Skin of body (tissue), 1 donor: ENCODE measurements at regions not wholly inside any gene's neighbourhood (a gene's known extent, or its start where the extent isn't known, plus 50 kb on each side); places are given as distances from the start of the nearest gene placed in this dataset.
"Not testable (repeated sequence)": the region's sequence is repeated elsewhere in the genome, so short reads cannot be mapped to it uniquely, and the experiment has no call there.

ENCODE experiments used
- DNase-seq: peaks from one replicate; lab custom pipeline; 2025; lab: John Stamatoyannopoulos, UW

GRCh38 chr1:193480755-193481154 is 294.3 kb upstream of the B3GALT2 start:
- DNase-seq: no peak

DNA sequence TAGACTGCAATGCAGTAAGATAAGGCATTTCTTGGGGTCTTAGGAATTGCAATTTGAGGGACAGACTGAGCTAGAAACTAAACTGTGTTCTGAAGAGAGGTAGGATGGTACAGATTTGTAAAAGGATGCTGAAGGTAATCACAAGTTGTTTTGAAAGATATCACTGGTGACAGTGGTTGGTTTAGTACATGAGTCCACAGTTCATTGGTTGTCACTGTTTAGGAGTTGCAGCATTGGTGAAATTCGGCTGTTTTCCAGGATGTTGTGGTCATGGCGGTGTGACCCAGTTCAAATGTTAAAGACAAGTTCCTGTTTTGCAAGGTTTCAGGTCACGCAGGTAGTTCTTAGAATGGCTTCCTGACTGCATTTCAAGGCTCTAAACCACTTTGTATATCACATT is 292.8 kb upstream of the B3GALT2 start:
- DNase-seq: no peak

- DNase-seq: no peak
Measured at GRCh38 chr1:193476748-193477147, 290.3 kb upstream of the B3GALT2 start.

DNA sequence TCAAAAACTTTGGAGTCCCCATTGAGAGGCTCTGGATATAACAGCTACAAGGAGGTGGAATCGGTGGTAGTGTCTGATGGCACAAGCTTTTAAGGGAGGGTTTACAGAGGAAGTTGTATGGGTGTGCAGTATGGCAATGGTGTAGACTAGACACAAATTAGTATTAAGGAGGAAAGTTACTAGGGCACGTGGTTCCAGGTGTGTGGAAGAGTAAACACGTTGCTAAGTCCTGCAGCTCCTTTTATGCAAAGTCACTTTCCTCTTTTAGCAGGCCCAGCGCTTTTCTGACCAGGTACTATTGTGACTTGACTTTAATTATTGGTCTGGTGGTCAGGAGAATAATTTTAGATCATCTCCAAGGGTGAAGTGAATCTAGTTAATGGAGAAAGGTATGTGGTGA is 287.5 kb upstream of the B3GALT2 start:
- no peak for DNase-seq

DNA sequence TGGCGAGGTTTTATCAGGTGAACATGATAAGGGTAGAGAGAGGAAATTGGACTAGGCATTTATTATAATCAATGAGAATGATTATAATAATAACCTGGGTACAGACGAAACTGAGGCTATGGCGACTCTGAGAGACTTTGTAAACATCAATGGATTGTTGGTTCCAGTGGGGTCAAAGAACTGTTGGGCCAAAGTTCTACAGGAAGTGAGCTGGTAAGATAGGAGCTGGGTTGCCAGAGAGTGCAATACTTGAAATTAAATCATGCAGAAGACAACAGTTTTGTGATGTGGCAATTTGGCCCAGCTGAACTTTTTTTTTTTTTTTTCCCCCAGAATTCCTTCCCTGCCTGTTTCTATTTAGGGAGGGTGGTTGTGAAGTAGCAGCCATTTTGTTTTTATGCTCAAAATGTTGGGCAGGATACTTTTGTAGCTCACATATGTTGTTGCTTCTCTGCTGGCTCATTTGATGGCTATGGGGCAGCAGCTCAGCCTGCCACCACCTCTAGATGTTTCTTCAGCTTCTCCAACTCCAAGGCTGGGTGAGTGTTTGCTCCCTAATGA is 286.5 kb upstream of the B3GALT2 start:
- DNase-seq: no peak

GRCh38 chr1:193472430-193472829 is 286.0 kb upstream of the B3GALT2 start:
- no peak for DNase-seq

DNA sequence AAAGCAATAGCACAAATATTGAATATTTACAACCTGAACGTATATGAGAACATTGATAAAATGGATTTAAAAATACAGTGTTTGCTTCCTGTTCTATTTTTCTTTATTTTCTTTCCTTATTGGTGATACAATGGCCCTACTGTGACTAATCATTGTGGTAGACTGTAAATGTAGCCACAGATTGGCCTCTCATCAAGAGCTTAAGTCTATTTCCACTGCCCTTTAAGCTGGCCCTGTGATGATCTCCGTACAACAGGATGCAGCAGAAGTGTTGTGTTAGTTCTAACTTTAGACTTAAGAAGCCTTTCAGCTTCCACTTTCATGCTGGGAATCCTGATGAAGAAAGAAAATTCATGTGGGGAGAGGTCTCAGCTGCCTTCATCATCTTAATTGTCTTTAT is 285.6 kb upstream of the B3GALT2 start:
- no peak for DNase-seq

GRCh38 chr1:193463326-193463932 is 277.0 kb upstream of the B3GALT2 start:
- DNase-seq: no peak

GRCh38 chr1:193462629-193463320 is 276.4 kb upstream of the B3GALT2 start:
- DNase-seq: no peak

DNA sequence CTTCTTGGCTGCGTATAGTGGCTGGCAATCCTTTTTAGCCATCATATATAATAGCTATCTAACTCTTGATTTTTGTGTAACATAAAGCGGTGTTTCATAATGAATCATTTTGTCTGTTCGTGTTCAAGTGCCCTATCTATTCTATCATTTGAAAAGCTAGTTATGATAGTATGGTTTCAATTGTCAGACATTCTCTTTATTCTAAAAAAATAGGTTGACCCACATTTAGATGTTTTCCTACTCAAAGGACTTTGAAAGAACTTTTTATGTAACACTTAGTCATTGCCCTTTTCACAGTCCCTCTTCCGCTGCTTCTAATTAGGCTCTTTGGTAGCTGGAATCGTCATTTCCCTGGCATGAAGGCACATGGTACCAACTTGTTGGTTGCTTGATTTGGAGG is 272.2 kb upstream of the B3GALT2 start:
- no peak for DNase-seq

- DNase-seq: no peak
Measured at GRCh38 chr1:193457676-193458075, 271.3 kb upstream of the B3GALT2 start.

DNA sequence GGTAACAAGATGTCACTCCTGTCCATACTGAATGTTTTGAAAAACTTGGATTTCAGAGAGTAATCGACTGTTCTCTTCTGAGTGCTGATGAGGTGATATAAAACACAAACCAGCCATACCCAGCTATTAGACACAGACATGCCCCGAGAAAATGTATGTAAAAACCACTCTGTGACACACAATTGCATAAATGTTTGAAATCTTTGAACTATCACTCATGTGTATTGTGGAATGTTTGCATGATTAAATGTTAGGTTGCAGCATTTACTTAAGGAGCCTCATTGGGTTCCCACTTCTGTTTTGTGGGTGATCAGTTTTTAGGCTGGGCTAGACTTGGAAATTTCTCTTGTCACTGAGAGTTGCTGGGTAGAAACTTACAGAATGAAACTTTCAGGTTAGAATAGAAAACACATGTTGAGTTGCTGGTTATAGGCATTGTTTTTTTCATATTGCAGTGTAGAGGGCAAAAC is 270.4 kb upstream of the B3GALT2 start:
- DNase-seq: no peak

DNA sequence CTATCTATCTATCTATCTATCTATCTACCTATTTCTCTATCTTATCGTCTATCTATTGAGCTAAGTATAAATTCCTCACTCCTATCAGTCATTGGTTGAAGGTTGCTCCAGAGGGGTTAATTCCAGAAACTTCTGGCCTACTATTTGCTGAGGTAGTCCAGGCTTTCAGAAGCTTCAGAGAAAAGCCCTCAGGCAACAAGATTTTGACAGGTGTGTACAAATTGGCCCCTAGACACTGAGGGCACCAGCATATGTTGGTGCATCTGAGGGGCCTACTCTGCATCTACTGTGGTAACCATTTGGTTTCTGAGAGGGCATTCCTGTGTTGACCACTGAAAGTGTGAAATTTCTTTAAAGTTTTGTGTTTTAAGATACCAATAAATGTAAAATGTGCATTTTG is 265.2 kb upstream of the B3GALT2 start:
- no peak for DNase-seq

DNA sequence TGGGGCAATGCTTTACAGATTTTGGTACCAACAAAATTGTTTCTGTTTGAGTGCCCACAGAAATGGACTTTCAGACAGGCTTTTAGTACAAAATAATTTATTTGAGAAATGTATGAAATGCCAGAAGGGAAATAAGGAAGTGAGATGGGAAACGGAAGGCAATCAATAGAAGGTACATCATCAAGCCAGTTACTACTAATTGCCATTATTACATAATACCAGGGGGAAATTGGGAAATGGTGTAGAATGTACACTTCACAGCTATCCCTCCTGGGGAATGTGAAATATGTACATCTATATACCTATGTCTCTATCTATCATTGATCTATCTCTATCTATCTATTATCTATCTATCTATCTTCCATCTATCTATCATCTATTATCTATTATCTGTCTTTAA is 264.6 kb upstream of the B3GALT2 start:
- DNase-seq: no peak

GRCh38 chr1:193448682-193449461 is 262.5 kb upstream of the B3GALT2 start:
- DNase-seq: no peak

DNA sequence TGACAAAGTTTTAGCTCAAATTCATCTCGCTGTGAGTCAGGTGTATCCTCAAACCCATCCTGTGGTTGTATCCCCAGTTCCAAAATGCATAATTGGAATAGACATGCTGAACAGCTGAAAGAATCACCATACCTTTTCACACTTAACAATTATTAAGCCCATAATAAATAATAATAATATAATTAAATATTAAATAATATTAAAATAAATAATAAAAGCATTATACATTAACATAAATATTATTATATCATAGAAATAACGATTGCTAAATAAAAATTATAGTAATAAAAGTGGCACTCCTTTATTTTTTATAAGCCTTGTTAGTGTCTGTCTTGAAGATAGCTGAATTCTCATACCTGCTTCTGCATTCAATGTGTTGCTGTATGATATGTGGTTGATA is 257.5 kb upstream of the B3GALT2 start:
- DNase-seq: no peak

- no peak for DNase-seq
Measured at GRCh38 chr1:193438771-193439170, 252.4 kb upstream of the B3GALT2 start.

DNA sequence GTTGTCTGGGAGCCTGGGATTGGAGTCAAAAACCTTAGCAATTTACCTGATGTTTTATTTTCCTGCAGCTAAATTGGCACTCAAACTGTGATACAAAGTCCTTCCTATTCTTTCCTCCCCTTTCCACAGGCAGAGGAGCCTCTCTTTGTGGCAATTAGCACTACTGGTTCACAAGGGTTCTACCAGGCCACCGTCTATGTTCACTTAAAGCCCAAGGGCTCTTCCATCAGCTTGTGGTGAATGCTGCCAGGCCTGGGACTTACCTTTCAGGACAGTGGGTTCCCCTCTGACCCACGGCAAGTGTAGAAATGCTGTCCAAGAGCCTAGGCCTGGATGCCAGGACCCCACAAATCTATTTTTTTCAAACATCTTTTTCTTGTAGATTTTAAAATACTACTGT is 251.9 kb upstream of the B3GALT2 start:
- no peak for DNase-seq

- no peak for DNase-seq
Measured at GRCh38 chr1:193437785-193438184, 251.4 kb upstream of the B3GALT2 start.

DNA sequence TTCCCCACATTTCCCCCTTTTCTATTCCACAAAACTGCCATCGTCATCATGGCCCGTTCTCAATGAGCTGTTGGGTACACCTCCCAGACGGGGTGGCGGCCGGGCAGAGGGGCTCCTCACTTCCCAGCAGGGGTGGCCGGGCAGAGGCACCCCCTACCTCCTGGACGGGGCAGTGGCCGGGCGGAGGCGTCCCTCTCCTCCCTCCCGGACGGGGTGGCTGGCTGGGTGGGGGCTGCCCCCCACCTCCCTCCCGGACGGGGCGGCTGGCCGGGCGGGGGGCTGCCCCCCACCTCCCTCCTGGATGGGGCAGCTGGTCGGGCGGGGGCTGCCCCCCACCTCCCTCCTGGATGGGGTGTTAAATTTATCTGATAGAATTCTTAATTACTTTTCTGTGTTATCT is 250.9 kb upstream of the B3GALT2 start:
- DNase-seq: not testable (repeated sequence)

GRCh38 chr1:193435781-193436180 is 249.4 kb upstream of the B3GALT2 start:
- DNase-seq: no peak

DNA sequence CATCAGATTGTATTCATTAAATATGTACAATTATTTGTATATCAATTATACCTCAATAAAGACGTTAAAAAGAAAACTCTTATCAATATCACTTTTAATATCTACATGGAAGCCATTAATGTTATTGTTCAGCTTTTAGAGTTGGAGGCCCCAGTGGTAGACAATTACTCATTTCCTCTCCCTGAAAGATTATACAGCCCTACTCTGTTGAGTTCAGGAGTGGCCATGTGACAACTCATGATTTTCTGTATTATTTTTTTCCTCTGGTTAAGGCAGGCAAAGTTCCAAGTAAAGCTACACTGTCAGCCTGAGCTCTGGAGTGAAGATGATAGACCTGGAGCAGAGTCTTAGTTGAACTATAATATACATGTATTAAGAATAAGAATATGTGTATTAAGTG is 247.9 kb upstream of the B3GALT2 start:
- DNase-seq: no peak
